NT2/D1 (cell line): ENCODE measurements at regions not wholly inside any gene's neighbourhood (a gene's known extent, or its start where the extent isn't known, plus 50 kb on each side); places are given as distances from the start of the nearest gene placed in this dataset.

Experiments used
- DNase-seq: peaks from one replicate; pipeline ENCODE4 v3.0.0-alpha.2; 2011; ENCODE audit warnings: low read depth, low spot score
- H3K27me3 ChIP-seq: 2 replicates; pipeline ENCODE4 v1.6.0; 2011; ENCODE audit warnings: mild to moderate bottlenecking; ENCODE audit not compliant: insufficient read length, insufficient read depth
- H3K36me3 ChIP-seq: 2 replicates; pipeline ENCODE4 v1.6.1; 2011; ENCODE audit warnings: mild to moderate bottlenecking, low read length, mixed read lengths; ENCODE audit not compliant: insufficient read depth, insufficient read length
- H3K4me1 ChIP-seq: 2 replicates; pipeline ENCODE4 v1.5.1; 2011; ENCODE audit not compliant: insufficient read depth, insufficient read length
- H3K4me3 ChIP-seq: 2 replicates; pipeline ENCODE4 v1.5.1; 2011; ENCODE audit warnings: low read depth; ENCODE audit not compliant: insufficient read length
- H3K9ac ChIP-seq: 2 replicates; pipeline ENCODE4 v1.6.0; 2011; ENCODE audit warnings: low read depth; ENCODE audit not compliant: insufficient read length
- H3K9me3 ChIP-seq: 2 replicates; pipeline ENCODE4 v1.5.1; 2011; ENCODE audit warnings: mild to moderate bottlenecking, low read length; ENCODE audit not compliant: insufficient read depth
- SUZ12 ChIP-seq: IDR thresholded peaks from 2 replicates; pipeline ENCODE4 v1.6.1; 2011; ENCODE audit not compliant: insufficient read length, insufficient read depth; ENCODE audit errors: extremely low read depth
- YY1 ChIP-seq: IDR thresholded peaks from 2 replicates; pipeline ENCODE4 v1.6.1; 2011; ENCODE audit not compliant: insufficient read length, insufficient read depth
- ZNF274 ChIP-seq: IDR thresholded peaks from 2 replicates; pipeline ENCODE4 v1.6.1; 2011; ENCODE audit warnings: mild to moderate bottlenecking, low read depth, low read length

DNA sequence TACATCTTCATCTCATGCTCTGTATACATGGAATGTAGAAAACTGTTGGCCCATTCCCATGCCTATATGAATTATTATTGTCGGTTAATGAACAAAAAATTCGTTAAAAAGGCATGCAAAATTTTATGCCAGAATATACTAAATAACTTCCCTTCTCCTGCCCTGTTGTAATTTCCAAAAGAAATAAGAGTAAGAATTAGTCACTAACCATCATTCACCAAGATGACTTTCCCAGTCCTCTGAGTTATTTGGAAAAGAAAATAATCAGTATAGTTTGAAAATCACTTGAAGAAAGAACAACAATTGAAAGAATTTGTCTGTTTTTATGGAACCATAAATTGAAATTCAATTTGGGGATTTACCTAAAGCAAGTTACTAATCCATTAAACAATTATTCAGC is 1149.1 kb upstream of the RAG2 start:
- TF ChIP-seq SUZ12 (no peak), YY1 (no peak), ZNF274 (no peak)
- Histone ChIP-seq H3K4me3 (no peak overlapping the region), H3K9ac (no peak overlapping the region), H3K9me3 (peaks cover 17% of the 10 kb centered on the region), H3K27me3 (no peaks in the 10 kb centered on the region), H3K36me3 (no peaks in the 10 kb centered on the region), H3K4me1 (no peaks in the 10 kb centered on the region)
- DNase-seq: no peak

DNA sequence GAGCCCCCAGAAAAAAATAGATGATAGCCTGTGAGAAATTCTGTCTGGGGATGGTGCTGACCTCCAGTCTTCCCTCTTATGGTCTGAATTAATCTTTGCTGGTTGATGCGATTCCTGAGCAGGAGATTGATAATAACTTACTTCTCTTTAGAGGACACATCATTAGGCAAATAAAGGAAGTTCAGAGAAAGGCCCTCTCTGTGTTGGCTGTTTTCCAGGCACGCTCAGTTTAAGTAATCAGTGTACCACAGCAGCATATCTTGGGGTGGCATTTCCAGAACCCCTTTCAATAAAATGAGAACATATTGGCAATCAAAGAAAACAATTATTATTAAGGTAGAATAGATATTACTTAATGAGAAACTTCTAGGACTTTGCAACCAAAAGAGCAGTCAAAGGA is 1129.3 kb upstream of the RAG2 start:
- H3K4me1 ChIP-seq: no peaks in the 10 kb centered on the region
- DNase-seq: no peak
- TF ChIP-seq ZNF274: no peak
- TF ChIP-seq SUZ12: no peak
- no peak for TF ChIP-seq YY1
- no peak overlapping the region for H3K9ac ChIP-seq
- no peaks in the 10 kb centered on the region for H3K36me3 ChIP-seq
- no peaks in the 10 kb centered on the region for H3K27me3 ChIP-seq
- H3K9me3 ChIP-seq: no peaks in the 10 kb centered on the region
- no peak overlapping the region for H3K4me3 ChIP-seq

DNA sequence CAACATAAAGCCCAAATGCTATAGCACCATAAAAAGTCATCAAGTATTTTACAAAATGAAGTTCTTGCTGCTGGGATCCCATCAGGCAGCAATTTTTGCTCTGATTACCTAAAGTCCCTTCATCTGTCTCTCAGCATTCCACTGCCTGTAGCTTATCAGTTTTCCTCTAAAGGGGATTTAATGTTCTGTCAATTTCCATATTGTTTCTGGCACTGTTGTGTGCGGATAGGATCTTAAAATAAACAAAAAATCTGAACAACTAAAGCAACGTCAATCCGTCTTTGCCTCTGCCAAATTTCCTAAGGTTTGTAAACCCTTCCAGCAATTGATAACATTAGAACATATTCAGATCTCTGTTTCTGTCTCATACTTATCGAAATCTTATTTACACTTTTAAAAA is 1126.3 kb upstream of the RAG2 start:
- Histone ChIP-seq H3K4me3 (no peak overlapping the region), H3K27me3 (no peaks in the 10 kb centered on the region), H3K4me1 (no peaks in the 10 kb centered on the region), H3K36me3 (no peaks in the 10 kb centered on the region), H3K9ac (no peak overlapping the region), H3K9me3 (no peaks in the 10 kb centered on the region)
- DNase-seq: no peak
- TF ChIP-seq YY1 (no peak), SUZ12 (no peak), ZNF274 (no peak)

DNA sequence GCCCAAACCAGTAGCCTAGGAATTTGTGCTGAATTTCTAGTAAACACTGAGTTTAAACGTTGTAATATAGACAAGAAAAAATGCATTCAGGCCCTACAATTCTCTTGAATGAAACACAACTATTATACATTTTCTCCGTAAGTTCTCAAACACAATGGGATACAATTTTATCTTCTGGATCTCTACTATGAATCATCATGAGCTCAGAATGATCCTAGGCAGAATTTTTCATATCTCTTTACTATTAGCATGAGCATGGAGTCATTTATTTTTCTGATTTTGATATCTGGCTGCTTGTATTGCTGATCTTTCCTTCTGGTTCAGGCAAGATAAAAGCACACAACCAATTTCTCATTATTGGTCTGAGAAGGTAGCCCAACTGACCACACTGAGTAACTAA is 1123.4 kb upstream of the RAG2 start:
- Histone ChIP-seq H3K9ac (no peak overlapping the region), H3K9me3 (no peaks in the 10 kb centered on the region), H3K27me3 (no peaks in the 10 kb centered on the region), H3K4me3 (no peak overlapping the region), H3K36me3 (no peaks in the 10 kb centered on the region), H3K4me1 (no peaks in the 10 kb centered on the region)
- DNase-seq: no peak
- TF ChIP-seq YY1: no peak
- no peak for TF ChIP-seq ZNF274
- no peak for TF ChIP-seq SUZ12

DNA sequence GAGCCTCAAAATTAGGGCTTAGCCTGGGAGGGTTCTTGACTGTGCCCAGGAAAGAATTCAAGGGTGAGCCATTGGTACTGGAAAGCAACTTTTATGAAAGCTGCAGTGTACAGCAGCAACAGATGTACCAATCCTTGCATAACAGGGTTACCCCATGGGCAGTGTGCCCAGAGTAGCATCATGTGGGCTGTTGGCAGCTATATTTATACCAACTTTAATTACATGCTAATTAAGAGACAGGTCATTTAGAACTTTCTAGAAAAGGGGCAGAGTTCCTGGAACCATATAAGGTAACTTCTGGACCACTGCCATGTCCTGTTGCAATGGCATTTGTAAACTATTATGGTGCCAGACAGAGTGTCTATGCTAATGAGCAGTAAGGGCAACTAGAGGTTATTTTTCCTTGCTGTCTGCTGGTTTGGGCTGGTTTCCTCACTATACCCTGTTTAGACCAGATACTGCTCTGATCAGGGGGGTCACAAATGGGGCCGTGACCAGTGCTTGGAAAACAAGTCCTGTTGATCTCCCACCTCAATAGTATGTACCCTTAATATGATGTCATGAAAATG is 1120.5 kb upstream of the RAG2 start:
- Histone ChIP-seq H3K36me3 (no peaks in the 10 kb centered on the region), H3K27me3 (no peaks in the 10 kb centered on the region), H3K4me1 (no peaks in the 10 kb centered on the region), H3K9me3 (no peaks in the 10 kb centered on the region), H3K9ac (no peak overlapping the region), H3K4me3 (no peak overlapping the region)
- no peak for TF ChIP-seq YY1
- no peak for TF ChIP-seq ZNF274
- TF ChIP-seq SUZ12: no peak
- DNase-seq: no peak

DNA sequence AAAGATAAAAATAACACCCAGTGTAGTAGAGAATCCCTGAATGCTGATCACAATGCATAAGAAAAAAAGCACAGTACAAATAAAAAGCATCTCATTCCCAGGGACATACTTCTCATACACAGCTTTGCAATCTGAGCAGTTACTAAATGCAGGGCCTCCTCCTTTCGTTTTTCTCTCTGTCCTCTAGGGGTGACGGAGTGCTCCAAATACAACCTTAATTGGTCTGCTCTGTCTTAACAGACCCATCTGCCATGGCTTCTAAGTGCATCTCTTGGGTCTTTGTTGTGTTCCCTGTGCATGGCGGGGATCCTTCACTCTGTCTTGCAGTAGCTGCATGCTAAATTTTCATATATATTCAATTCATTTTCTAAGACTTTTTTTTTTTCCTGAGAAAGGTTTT is 1114.2 kb upstream of the RAG2 start:
- TF ChIP-seq SUZ12 (no peak), YY1 (no peak), ZNF274 (no peak)
- DNase-seq: peak; percentile 52
- no peak overlapping the region for H3K4me3 ChIP-seq

DNA sequence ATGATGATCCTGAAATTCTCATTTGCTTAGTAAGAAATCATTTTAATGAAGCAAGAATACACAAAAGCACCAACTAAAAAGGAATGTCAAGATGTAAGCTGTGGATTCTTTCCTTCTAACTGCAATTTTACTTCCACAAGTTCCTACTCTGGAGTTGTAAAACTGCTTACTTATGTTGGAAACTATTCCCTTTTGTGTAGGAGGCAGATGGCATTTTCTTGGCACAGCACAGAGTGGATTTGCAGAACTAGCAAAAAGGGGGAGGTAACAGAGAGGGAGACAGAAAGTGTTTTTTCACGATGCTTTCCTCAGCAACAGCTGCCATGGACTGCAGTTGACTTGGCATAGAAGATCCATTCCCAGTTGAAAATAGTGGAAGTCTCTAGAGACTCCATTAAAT is 1112.0 kb upstream of the RAG2 start:
- no peak for DNase-seq
- Histone ChIP-seq H3K9me3 (no peaks in the 10 kb centered on the region), H3K27me3 (no peaks in the 10 kb centered on the region), H3K9ac (no peak overlapping the region), H3K4me1 (no peaks in the 10 kb centered on the region), H3K36me3 (no peaks in the 10 kb centered on the region), H3K4me3 (no peak overlapping the region)
- TF ChIP-seq SUZ12 (no peak), YY1 (no peak), ZNF274 (no peak)

More for the DNA sequence above, 1114.2 kb upstream of the RAG2 start:
- no peaks in the 10 kb centered on the region for H3K4me1 ChIP-seq
- no peaks in the 10 kb centered on the region for H3K36me3 ChIP-seq
- no peaks in the 10 kb centered on the region for H3K27me3 ChIP-seq
- no peak overlapping the region for H3K9ac ChIP-seq
- no peaks in the 10 kb centered on the region for H3K9me3 ChIP-seq
